ENCODE measurements at regions not wholly inside any gene's neighbourhood (a gene's known extent, or its start where the extent isn't known, plus 50 kb on each side); places are given as distances from the start of the nearest gene placed in this dataset.

- no peak for DNase-seq (ENCODE audit: low read depth)
These were observed 103.8 kb upstream of the CCDC150 start for GRCh38 chr2:196535742-196536141.

GRCh38 chr2:196537311-196537710 lies 102.2 kb upstream of the CCDC150 start:
- DNase-seq (ENCODE audit: low read depth), result no peak

GRCh38 chr2:196538189-196538588 lies 101.3 kb upstream of the CCDC150 start:
- no peak for DNase-seq (ENCODE audit: low read depth)

- DNase-seq (ENCODE audit: low read depth), result no peak
These were observed 100.9 kb upstream of the CCDC150 start for GRCh38 chr2:196538646-196539045.

GRCh38 chr2:196544906-196545433 lies 94.5 kb upstream of the CCDC150 start:
- DNase-seq (ENCODE audit: low read depth), result peak; percentile 32

GRCh38 chr2:196546151-196546919 lies 93.2 kb upstream of the CCDC150 start:
- DNase-seq (ENCODE audit: low read depth), result no peak

- DNase-seq (ENCODE audit: low read depth), result no peak
These were observed 90.5 kb upstream of the CCDC150 start for GRCh38 chr2:196549052-196549451.

- peak; percentile 27 for DNase-seq (ENCODE audit: low read depth)
These were observed 88.5 kb upstream of the CCDC150 start for GRCh38 chr2:196551014-196551413.

- DNase-seq (ENCODE audit: low read depth), result no peak
These were observed 84.4 kb upstream of the CCDC150 start for GRCh38 chr2:196555161-196555560.

GRCh38 chr2:196555726-196556125 lies 83.8 kb upstream of the CCDC150 start:
- no peak for DNase-seq (ENCODE audit: low read depth)

GRCh38 chr2:196558497-196558896 lies 81.0 kb upstream of the CCDC150 start:
- DNase-seq (ENCODE audit: low read depth), result no peak

GRCh38 chr2:196563876-196564275 lies 75.6 kb upstream of the CCDC150 start:
- DNase-seq (ENCODE audit: low read depth), result no peak

- DNase-seq (ENCODE audit: low read depth), result no peak
These were observed 74.3 kb upstream of the CCDC150 start for GRCh38 chr2:196565106-196565765.

GRCh38 chr2:196565982-196566381 lies 73.5 kb upstream of the CCDC150 start:
- no peak for DNase-seq (ENCODE audit: low read depth)

- peak; percentile 44 for DNase-seq (ENCODE audit: low read depth)
These were observed 72.4 kb upstream of the CCDC150 start for GRCh38 chr2:196566961-196567666.

GRCh38 chr2:196568506-196568905 lies 71.0 kb upstream of the CCDC150 start:
- no peak for DNase-seq (ENCODE audit: low read depth)

- DNase-seq (ENCODE audit: low read depth), result no peak
These were observed 54.6 kb upstream of the CCDC150 start for GRCh38 chr2:196584903-196585302.

GRCh38 chr2:196586511-196586991 lies 53.0 kb upstream of the CCDC150 start:
- DNase-seq (ENCODE audit: low read depth), result peak; percentile 80

- no peak for DNase-seq (ENCODE audit: low read depth)
These were observed 52.5 kb upstream of the CCDC150 start for GRCh38 chr2:196587056-196587455.

- no peak for DNase-seq (ENCODE audit: low read depth)
These were observed 51.8 kb upstream of the CCDC150 start for GRCh38 chr2:196587739-196588138.

- DNase-seq (ENCODE audit: low read depth), result no peak
These were observed 50.1 kb upstream of the CCDC150 start for GRCh38 chr2:196589419-196589818.

Measured in stromal cell of bone marrow (primary cell).